Pancreas (tissue), 10 donors: ENCODE measurements at regions not wholly inside any gene's neighbourhood (a gene's known extent, or its start where the extent isn't known, plus 50 kb on each side); places are given as distances from the start of the nearest gene placed in this dataset.

Experiments used
- ATAC-seq, 4 donors: fragments of 200-7000 bp; cut with Tn5 transposase; one replicate each; pipeline versions ENCODE4 v1.8.0 to v1.9.1; 2020; ENCODE audit warnings: mild to moderate bottlenecking in 4 of 4, moderate library complexity in 4 of 4
- DNase-seq, 6 donors: peaks; one replicate each; pipeline ENCODE4 v3.0.0-alpha.2; 2020
- FAIRE-seq: peaks from 2 replicates; lab custom pipeline; 2012; peaks lifted over from hg19 to GRCh38; lab: Jason Lieb, UNC
- H3K27ac ChIP-seq, 4 donors: fragments of 200-600 bp; sonication (generic); 1 replicate in 3 of 4; 2 replicates in 1 of 4; pipeline versions ENCODE4 v1.5.0 to v1.8.0; 2020
- H3K27me3 ChIP-seq, 4 donors: fragments of 200-600 bp; one replicate each; pipeline ENCODE4 v1.8.0; 2021
- H3K36me3 ChIP-seq, 3 donors: fragments of 200-600 bp; sonication (generic) in 1 of 3; one replicate each; pipeline versions ENCODE4 v1.5.0 to v1.8.0; 2020 to 2021
- H3K4me1 ChIP-seq, 3 donors: fragments of 200-600 bp; one replicate each; pipeline ENCODE4 v1.8.0; 2021
- H3K4me3 ChIP-seq, 4 donors: fragments of 200-600 bp; sonication (generic) in 2 of 4; one replicate each; pipeline versions ENCODE4 v1.5.0 to v1.8.0; 2020 to 2021
- H3K9me3 ChIP-seq, 4 donors: fragments of 200-600 bp; one replicate each; pipeline ENCODE4 v1.8.0; 2021
- CTCF ChIP-seq, 4 donors: fragments of 200-600 bp; sonication (generic) in 3 of 4; IDR thresholded peaks; one replicate each; pipeline versions ENCODE4 v1.5.0 to v1.8.0; 2021; ENCODE audit warnings: antibody characterized with exemption in 4 of 4
- WGBS, 2 donors: extraction: QIAGEN DNeasy Blood & Tissue Kit; methylation state at CpG; one replicate each; pipeline ENCODE4 v1.1.7; 2013; 5-methylcytosine and 5-hydroxymethylcytosine counted together
- intact Hi-C, 3 donors: fragments of 100-400 bp; cut with DNase I; formaldehyde crosslinking; loops; one replicate each; pipeline versions ENCODE4 v1.11.1 to v1.14.2; 2022
- donor health status: healthy with polysubstance abuse.
- donor health status: DM: no; HTN: no; CAD: no; lungs with moderate emphysema.
- donor health status: DM: no; HTN: no; CAD: no.
- donor health status: control.
- donor health status: control.
- donor health status: Bipolar disorder and iron deficiency.
- donor health status: DM: yes; HTN: yes; CAD: no.
- donor health status: DM: no; HTN: no; CAD: no.
- donor health status: DM: no; HTN: no; CAD: no.
- donor health status: DM: yes; HTN: yes; CAD: no.

GRCh38 chr12:31906557-31907301 lies 52.5 kb upstream of the RESF1 start:
- Histone ChIP-seq H3K9me3 (no peaks in the 10 kb centered on the region), H3K4me3 (no peak overlapping the region), H3K27me3 (no peaks in the 10 kb centered on the region), H3K36me3 (no peaks in the 10 kb centered on the region), H3K27ac (no peak overlapping the region), H3K4me1 (no peaks in the 10 kb centered on the region)
- FAIRE-seq (no peak), DNase-seq (no peak), ATAC-seq (peak in 2 of 4 donors; percentile 21 to 34)
- TF ChIP-seq CTCF (IDR thresholded peaks at IDR 0.05) = no peak
- whole genome bisulfite sequencing, 2 donors = 73 to 95% methylated on average over 4 of the region's 4 CpGs
- intact Hi-C loops = no loop called here

GRCh38 chr12:31903025-31903424 lies 56.2 kb upstream of the RESF1 start:
- Histone ChIP-seq H3K9me3 (no peaks in the 10 kb centered on the region), H3K27me3 (no peaks in the 10 kb centered on the region), H3K4me1 (no peaks in the 10 kb centered on the region), H3K27ac (no peak overlapping the region), H3K36me3 (no peaks in the 10 kb centered on the region), H3K4me3 (no peak overlapping the region)
- no peak for ATAC-seq
- 86 to 90% methylated on average over 3 of the region's 3 CpGs for WGBS, 2 donors
- TF ChIP-seq CTCF (IDR thresholded peaks at IDR 0.05) = no peak
- DNase-seq = no peak
- intact Hi-C loops = no loop called here
- no peak for FAIRE-seq

GRCh38 chr12:31900271-31900670 lies 58.9 kb upstream of the RESF1 start:
- no peak for TF ChIP-seq CTCF (IDR thresholded peaks at IDR 0.05)
- no peak for FAIRE-seq

GRCh38 chr12:31899109-31899508 lies 60.1 kb upstream of the RESF1 start:
- DNase-seq = no peak
- Histone ChIP-seq H3K4me1 (peaks cover 0 to 5% (median 0%) of the 10 kb centered on the region in 3 donors), H3K9me3 (no peaks in the 10 kb centered on the region), H3K4me3 (no peak overlapping the region), H3K27me3 (no peaks in the 10 kb centered on the region), H3K27ac (no peak overlapping the region), H3K36me3 (no peaks in the 10 kb centered on the region)
- no peak for TF ChIP-seq CTCF (IDR thresholded peaks at IDR 0.05)
- intact Hi-C loops = no loop called here
- 66 to 68% methylated on average over 2 of the region's 2 CpGs for WGBS, 2 donors
- no peak for FAIRE-seq
- no peak for ATAC-seq

More at GRCh38 chr12:31900271-31900670, 58.9 kb upstream of the RESF1 start:
- Histone ChIP-seq H3K4me3 (no peak overlapping the region), H3K4me1 (peaks cover 0 to 5% (median 0%) of the 10 kb centered on the region in 3 donors), H3K9me3 (no peaks in the 10 kb centered on the region), H3K27ac (no peak overlapping the region), H3K27me3 (no peaks in the 10 kb centered on the region), H3K36me3 (no peaks in the 10 kb centered on the region)
- ATAC-seq (no peak), DNase-seq (no peak)
- WGBS, 2 donors = 82 to 92% methylated on average over 4 of the region's 4 CpGs
- intact Hi-C loops = no loop called here
